NCI-H1694 (cell line): ENCODE measurements at regions not wholly inside any gene's neighbourhood (a gene's known extent, or its start where the extent isn't known, plus 50 kb on each side); places are given as distances from the start of the nearest gene placed in this dataset.

ENCODE experiments used
- DNase-seq: peaks from one replicate; lab custom pipeline; 2025; lab: John Stamatoyannopoulos, UW

- no peak for DNase-seq
Measured at GRCh38 chr5:72045692-72046091, 61.6 kb upstream of the MAP1B start.

- DNase-seq, result no peak
Measured at GRCh38 chr5:72046106-72046505, 61.2 kb upstream of the MAP1B start.

- DNase-seq, result no peak
Measured at GRCh38 chr5:72055636-72056035, 51.6 kb upstream of the MAP1B start.
